ENCODE measurements at regions not wholly inside any gene's neighbourhood (a gene's known extent, or its start where the extent isn't known, plus 50 kb on each side); places are given as distances from the start of the nearest gene placed in this dataset.
"Not testable (repeated sequence)": the region's sequence is repeated elsewhere in the genome, so short reads cannot be mapped to it uniquely, and the experiment has no call there.

GRCh38 chr7:138316421-138317043, 143.5 kb upstream of the TRIM24 start:
- WGBS, result 97% methylated on average over 3 of the region's 4 CpGs
- Histone ChIP-seq H3K9me3 (ENCODE audit: insufficient read depth, low read depth, low read length) (peaks cover 2% of the 10 kb centered on the region; the same call in 1 of the 2 replicates), H3K27ac (ENCODE audit: low read depth, low read length) (no peak overlapping the region), H3K9ac (ENCODE audit: low read depth, low read length) (no peak overlapping the region), H3K4me3 (ENCODE audit: low read length) (no peak overlapping the region), H3K4me1 (ENCODE audit: insufficient read depth, low read length) (no peaks in the 10 kb centered on the region), H3K36me3 (ENCODE audit: insufficient read depth, low read length) (no peaks in the 10 kb centered on the region), H3K27me3 (ENCODE audit: insufficient read depth, low read length) (no peaks in the 10 kb centered on the region)

GRCh38 chr7:138317044-138317596, 142.9 kb upstream of the TRIM24 start:
- Histone ChIP-seq H3K9ac (ENCODE audit: low read depth, low read length) (no peak overlapping the region), H3K36me3 (ENCODE audit: insufficient read depth, low read length) (no peaks in the 10 kb centered on the region), H3K4me3 (ENCODE audit: low read length) (no peak overlapping the region), H3K4me1 (ENCODE audit: insufficient read depth, low read length) (no peaks in the 10 kb centered on the region), H3K9me3 (ENCODE audit: insufficient read depth, low read depth, low read length) (no peaks in the 10 kb centered on the region), H3K27ac (ENCODE audit: low read depth, low read length) (no peak overlapping the region), H3K27me3 (ENCODE audit: insufficient read depth, low read length) (no peaks in the 10 kb centered on the region)
- WGBS, result 94% methylated on average over 3 of the region's 5 CpGs

GRCh38 chr7:138324941-138325340, 135.1 kb upstream of the TRIM24 start:
- H3K4me3 ChIP-seq (ENCODE audit: low read length), result no peak overlapping the region

GRCh38 chr7:138325434-138325833, 134.6 kb upstream of the TRIM24 start:
- no peak overlapping the region for H3K9ac ChIP-seq (ENCODE audit: low read depth, low read length)
- peaks cover 26% of the 10 kb centered on the region for H3K9me3 ChIP-seq (ENCODE audit: insufficient read depth, low read depth, low read length)
- H3K4me3 ChIP-seq (ENCODE audit: low read length), result no peak overlapping the region
- 92% methylated on average over 4 of the region's 4 CpGs for WGBS
- no peaks in the 10 kb centered on the region for H3K4me1 ChIP-seq (ENCODE audit: insufficient read depth, low read length)
- no peaks in the 10 kb centered on the region for H3K36me3 ChIP-seq (ENCODE audit: insufficient read depth, low read length)
- no peak overlapping the region for H3K27ac ChIP-seq (ENCODE audit: low read depth, low read length)
- H3K27me3 ChIP-seq (ENCODE audit: insufficient read depth, low read length), result no peaks in the 10 kb centered on the region

More at GRCh38 chr7:138324941-138325340, 135.1 kb upstream of the TRIM24 start:
- Histone ChIP-seq H3K9me3 (ENCODE audit: insufficient read depth, low read depth, low read length) (peaks cover 26% of the 10 kb centered on the region), H3K4me1 (ENCODE audit: insufficient read depth, low read length) (no peaks in the 10 kb centered on the region), H3K27me3 (ENCODE audit: insufficient read depth, low read length) (no peaks in the 10 kb centered on the region), H3K9ac (ENCODE audit: low read depth, low read length) (no peak overlapping the region), H3K36me3 (ENCODE audit: insufficient read depth, low read length) (no peaks in the 10 kb centered on the region), H3K27ac (ENCODE audit: low read depth, low read length) (no peak overlapping the region)
- 97% methylated on average over 6 of the region's 6 CpGs for WGBS

- H3K4me1 ChIP-seq (ENCODE audit: insufficient read depth, low read length), result no peaks in the 10 kb centered on the region
- H3K9ac ChIP-seq (ENCODE audit: low read depth, low read length), result no peak overlapping the region
- no peak overlapping the region for H3K27ac ChIP-seq (ENCODE audit: low read depth, low read length)
- no peaks in the 10 kb centered on the region for H3K27me3 ChIP-seq (ENCODE audit: insufficient read depth, low read length)
- no peak overlapping the region for H3K4me3 ChIP-seq (ENCODE audit: low read length)
- peaks cover 42% of the 10 kb centered on the region for H3K9me3 ChIP-seq (ENCODE audit: insufficient read depth, low read depth, low read length)
- WGBS, result 89% methylated on average over 2 of the region's 2 CpGs
- no peaks in the 10 kb centered on the region for H3K36me3 ChIP-seq (ENCODE audit: insufficient read depth, low read length)
Measured at GRCh38 chr7:138328215-138328614, 131.8 kb upstream of the TRIM24 start.

GRCh38 chr7:138332850-138333249, 127.2 kb upstream of the TRIM24 start:
- H3K4me3 ChIP-seq (ENCODE audit: low read length); H3K9ac ChIP-seq (ENCODE audit: low read depth, low read length); H3K4me1 ChIP-seq (ENCODE audit: insufficient read depth, low read length); H3K27ac ChIP-seq (ENCODE audit: low read depth, low read length); H3K36me3 ChIP-seq (ENCODE audit: insufficient read depth, low read length); H3K27me3 ChIP-seq (ENCODE audit: insufficient read depth, low read length): not testable (repeated sequence)
- WGBS, result 97% methylated on average over 5 of the region's 5 CpGs
- H3K9me3 ChIP-seq (ENCODE audit: insufficient read depth, low read depth, low read length), result peaks cover 53% of the 10 kb centered on the region

GRCh38 chr7:138338361-138338760, 121.7 kb upstream of the TRIM24 start:
- Histone ChIP-seq H3K27me3 (ENCODE audit: insufficient read depth, low read length) (no peaks in the 10 kb centered on the region), H3K27ac (ENCODE audit: low read depth, low read length) (no peak overlapping the region), H3K36me3 (ENCODE audit: insufficient read depth, low read length) (no peaks in the 10 kb centered on the region; the same call in 1 of the 2 replicates), H3K9ac (ENCODE audit: low read depth, low read length) (no peak overlapping the region), H3K9me3 (ENCODE audit: insufficient read depth, low read depth, low read length) (peaks cover 77% of the 10 kb centered on the region), H3K4me1 (ENCODE audit: insufficient read depth, low read length) (no peaks in the 10 kb centered on the region), H3K4me3 (ENCODE audit: low read length) (no peak overlapping the region)

GRCh38 chr7:138339229-138339628, 120.8 kb upstream of the TRIM24 start:
- H3K4me3 ChIP-seq (ENCODE audit: low read length); H3K27ac ChIP-seq (ENCODE audit: low read depth, low read length); H3K36me3 ChIP-seq (ENCODE audit: insufficient read depth, low read length); H3K27me3 ChIP-seq (ENCODE audit: insufficient read depth, low read length); H3K4me1 ChIP-seq (ENCODE audit: insufficient read depth, low read length); H3K9ac ChIP-seq (ENCODE audit: low read depth, low read length): not testable (repeated sequence)
- WGBS, result 92% methylated on average over 7 of the region's 7 CpGs
- H3K9me3 ChIP-seq (ENCODE audit: insufficient read depth, low read depth, low read length), result peaks cover 82% of the 10 kb centered on the region

GRCh38 chr7:138342990-138343389, 117.1 kb upstream of the TRIM24 start:
- 94% methylated on average over 3 of the region's 4 CpGs for WGBS
- no peak overlapping the region for H3K4me3 ChIP-seq (ENCODE audit: low read length)
- no peaks in the 10 kb centered on the region for H3K4me1 ChIP-seq (ENCODE audit: insufficient read depth, low read length)
- H3K27ac ChIP-seq (ENCODE audit: low read depth, low read length), result no peak overlapping the region
- H3K9me3 ChIP-seq (ENCODE audit: insufficient read depth, low read depth, low read length), result peaks cover 91% of the 10 kb centered on the region
- H3K9ac ChIP-seq (ENCODE audit: low read depth, low read length), result no peak overlapping the region
- H3K27me3 ChIP-seq (ENCODE audit: insufficient read depth, low read length), result no peaks in the 10 kb centered on the region
- no peaks in the 10 kb centered on the region; the same call in 1 of the 2 replicates for H3K36me3 ChIP-seq (ENCODE audit: insufficient read depth, low read length)

- Histone ChIP-seq H3K27me3 (ENCODE audit: insufficient read depth, low read length) (no peaks in the 10 kb centered on the region), H3K4me1 (ENCODE audit: insufficient read depth, low read length) (no peaks in the 10 kb centered on the region), H3K4me3 (ENCODE audit: low read length) (no peak overlapping the region), H3K9ac (ENCODE audit: low read depth, low read length) (no peak overlapping the region), H3K36me3 (ENCODE audit: insufficient read depth, low read length) (no peaks in the 10 kb centered on the region), H3K9me3 (ENCODE audit: insufficient read depth, low read depth, low read length) (peaks cover 76% of the 10 kb centered on the region), H3K27ac (ENCODE audit: low read depth, low read length) (no peak overlapping the region)
- WGBS, result 77% methylated on average over 3 of the region's 3 CpGs
Measured at GRCh38 chr7:138345567-138345966, 114.5 kb upstream of the TRIM24 start.

GRCh38 chr7:138346975-138347374, 113.1 kb upstream of the TRIM24 start:
- Histone ChIP-seq H3K27ac (ENCODE audit: low read depth, low read length) (no peak overlapping the region), H3K4me1 (ENCODE audit: insufficient read depth, low read length) (no peaks in the 10 kb centered on the region), H3K9ac (ENCODE audit: low read depth, low read length) (no peak overlapping the region), H3K4me3 (ENCODE audit: low read length) (no peak overlapping the region), H3K27me3 (ENCODE audit: insufficient read depth, low read length) (no peaks in the 10 kb centered on the region), H3K36me3 (ENCODE audit: insufficient read depth, low read length) (no peaks in the 10 kb centered on the region), H3K9me3 (ENCODE audit: insufficient read depth, low read depth, low read length) (peaks cover 73% of the 10 kb centered on the region)
- WGBS, result 98% methylated on average over 2 of the region's 2 CpGs
